HEK293 (cell line): ENCODE measurements at regions not wholly inside any gene's neighbourhood (a gene's known extent, or its start where the extent isn't known, plus 50 kb on each side); places are given as distances from the start of the nearest gene placed in this dataset.

ENCODE experiments used
- CTCF ChIA-PET: fragments of 350-600 bp; formaldehyde crosslinking; extraction: SDS; loops from one replicate; lab custom pipeline; 2021; ENCODE audit warnings: antibody characterized with exemption; lab: Yijun Ruan, JAX
- POLR2A ChIA-PET: fragments of 300-600 bp; formaldehyde crosslinking; extraction: SDS; loops from one replicate; lab custom pipeline; 2020; ENCODE audit warnings: antibody characterized with exemption, inconsistent platforms; lab: Yijun Ruan, JAX
- H3K27ac ChIP-seq: fragments of 200-500 bp; sonication (Bioruptor generic); 2 replicates; pipeline ENCODE4 v1.5.1; 2014; ENCODE audit warnings: low read depth, low read length, control low read depth, inconsistent platforms; ENCODE audit errors: extremely low read depth
- H3K36me3 ChIP-seq, 2 experiments: fragments of 200-500 bp in 1 of 2; sonication (Bioruptor generic) in 1 of 2; 1 replicate in 1 of 2; 2 replicates in 1 of 2; pipeline ENCODE4 v1.5.1; 2014 to 2017; ENCODE audit warnings: inconsistent platforms in 2 of 2, low read length in 2 of 2; ENCODE audit not compliant: control insufficient read depth in 2 of 2, insufficient read depth in 1 of 2
- H3K4me1 ChIP-seq: fragments of 200-500 bp; sonication (Bioruptor generic); 2 replicates; pipeline ENCODE4 v1.5.1; 2014; ENCODE audit warnings: mild to moderate bottlenecking, low read length, inconsistent platforms; ENCODE audit not compliant: control insufficient read depth, insufficient read depth
- H3K4me3 ChIP-seq: 2 replicates; pipeline ENCODE4 v1.5.1; 2011; ENCODE audit warnings: low read depth, mild to moderate bottlenecking, control low read depth, low read length, moderate library complexity
- H3K9me3 ChIP-seq: fragments of 200-500 bp; sonication (Bioruptor generic); 2 replicates; pipeline ENCODE4 v1.5.1; 2014; ENCODE audit warnings: low read depth, low read length, inconsistent platforms; ENCODE audit not compliant: control insufficient read depth, insufficient read depth
- HOXD13 ChIP-seq: sonication (generic); formaldehyde crosslinking; IDR thresholded peaks from 2 replicates; pipeline ENCODE4 v1.8.0; 2022; ENCODE audit warnings: missing genetic modification reagents, borderline replicate concordance
- IKZF3 ChIP-seq: fragments of 450-650 bp; IDR thresholded peaks from 2 replicates; pipeline ENCODE4 v1.5.0; 2018; ENCODE audit warnings: missing biosample characterization, mild to moderate bottlenecking, missing genetic modification characterization, moderate library complexity
- KLF10 ChIP-seq: fragments of 450-650 bp; IDR thresholded peaks from 2 replicates; pipeline ENCODE4 v1.5.1; 2018; ENCODE audit warnings: missing biosample characterization, mild to moderate bottlenecking, missing genetic modification characterization
- KLF16 ChIP-seq: fragments of 450-650 bp; formaldehyde crosslinking; IDR thresholded peaks from 2 replicates; pipeline ENCODE4 v1.5.1; 2017; ENCODE audit warnings: missing biosample characterization, missing genetic modification characterization
- SP3 ChIP-seq: fragments of 450-650 bp; formaldehyde crosslinking; IDR thresholded peaks from 2 replicates; pipeline ENCODE4 v1.5.1; 2016; ENCODE audit warnings: missing biosample characterization, missing genetic modification characterization
- YY2 ChIP-seq: fragments of 450-650 bp; formaldehyde crosslinking; IDR thresholded peaks from 2 replicates; pipeline ENCODE4 v1.5.1; 2016; ENCODE audit warnings: missing biosample characterization, missing genetic modification characterization
- ZBTB20 ChIP-seq: fragments of 450-650 bp; formaldehyde crosslinking; IDR thresholded peaks from 2 replicates; pipeline ENCODE4 v1.5.1; 2016; ENCODE audit warnings: missing biosample characterization, missing genetic modification characterization
- ZFHX2 ChIP-seq: fragments of 450-650 bp; formaldehyde crosslinking; conservative IDR thresholded peaks from 2 replicates; pipeline ENCODE4 v1.5.1; 2016; ENCODE audit warnings: missing biosample characterization, missing genetic modification characterization
- ZFP3 ChIP-seq: fragments of 450-650 bp; formaldehyde crosslinking; IDR thresholded peaks from 2 replicates; pipeline ENCODE4 v1.5.1; 2016; ENCODE audit warnings: low read depth, missing biosample characterization, missing genetic modification characterization
- ZNF133 ChIP-seq: fragments of 450-650 bp; formaldehyde crosslinking; IDR thresholded peaks from 2 replicates; pipeline ENCODE4 v1.5.1; 2016; ENCODE audit warnings: missing biosample characterization, missing genetic modification characterization
- ZNF174 ChIP-seq: fragments of 450-650 bp; formaldehyde crosslinking; IDR thresholded peaks from 2 replicates; pipeline ENCODE4 v1.5.0; 2017; ENCODE audit warnings: missing biosample characterization, mild to moderate bottlenecking, missing genetic modification characterization
- ZNF311 ChIP-seq: fragments of 450-650 bp; formaldehyde crosslinking; IDR thresholded peaks from 2 replicates; pipeline ENCODE4 v1.5.1; 2017; ENCODE audit warnings: missing biosample characterization, missing genetic modification characterization, borderline replicate concordance
- ZNF37A ChIP-seq: fragments of 450-650 bp; IDR thresholded peaks from 2 replicates; pipeline ENCODE4 v1.5.1; 2018; ENCODE audit warnings: missing biosample characterization, missing genetic modification characterization
- ZNF423 ChIP-seq: fragments of 450-650 bp; formaldehyde crosslinking; IDR thresholded peaks from 2 replicates; pipeline ENCODE4 v1.5.1; 2016; ENCODE audit warnings: missing biosample characterization, missing genetic modification characterization
- ZNF426 ChIP-seq: fragments of 450-650 bp; formaldehyde crosslinking; IDR thresholded peaks from 2 replicates; pipeline ENCODE4 v1.5.1; 2017; ENCODE audit warnings: missing biosample characterization, missing genetic modification characterization, mild to moderate bottlenecking, inconsistent platforms, moderate library complexity
- ZNF529 ChIP-seq: fragments of 450-650 bp; formaldehyde crosslinking; IDR thresholded peaks from 2 replicates; pipeline ENCODE4 v1.5.1; 2017; ENCODE audit warnings: missing genetic modification characterization, missing biosample characterization; ENCODE audit not compliant: insufficient replicate concordance
- ZNF600 ChIP-seq: fragments of 450-650 bp; formaldehyde crosslinking; IDR thresholded peaks from 2 replicates; pipeline ENCODE4 v1.5.1; 2016; ENCODE audit warnings: missing biosample characterization, missing genetic modification characterization
- ZNF654 ChIP-seq: fragments of 450-650 bp; formaldehyde crosslinking; IDR thresholded peaks from 2 replicates; pipeline ENCODE4 v1.5.1; 2016; ENCODE audit warnings: low read depth, missing biosample characterization, missing genetic modification characterization
- ZNF658 ChIP-seq: fragments of 450-650 bp; formaldehyde crosslinking; IDR thresholded peaks from 2 replicates; pipeline ENCODE4; 2016; ENCODE audit warnings: missing biosample characterization, missing genetic modification characterization
- ZNF670 ChIP-seq: fragments of 450-650 bp; formaldehyde crosslinking; IDR thresholded peaks from 2 replicates; pipeline ENCODE4 v1.5.1; 2016; ENCODE audit warnings: missing biosample characterization, missing genetic modification characterization, low read depth
- ZSCAN30 ChIP-seq: fragments of 450-650 bp; IDR thresholded peaks from 2 replicates; pipeline ENCODE4 v1.5.1; 2018; ENCODE audit warnings: missing biosample characterization, mild to moderate bottlenecking, missing genetic modification characterization, moderate library complexity
- TF ChIP-seq, protein P1 (sequence below): fragments of 450-650 bp; formaldehyde crosslinking; IDR thresholded peaks from 2 replicates; pipeline ENCODE4 v1.5.1; 2016; ENCODE audit warnings: missing biosample characterization, missing genetic modification characterization
- TF ChIP-seq, protein P2 (sequence below): fragments of 450-650 bp; IDR thresholded peaks from 2 replicates; pipeline ENCODE4 v1.5.1; 2018; ENCODE audit warnings: missing biosample characterization, missing genetic modification characterization
- TF ChIP-seq, protein P3 (sequence below): fragments of 450-650 bp; formaldehyde crosslinking; IDR thresholded peaks from 2 replicates; pipeline ENCODE4 v1.5.1; 2017; ENCODE audit warnings: missing biosample characterization, mild to moderate bottlenecking, missing genetic modification characterization, moderate library complexity
- TF ChIP-seq, protein P4 (sequence below): fragments of 450-650 bp; formaldehyde crosslinking; optimal IDR thresholded peaks from 2 replicates; pipeline ENCODE3; 2016; ENCODE audit warnings: missing biosample characterization, mild to moderate bottlenecking, missing genetic modification characterization
- TF ChIP-seq, protein P5 (sequence below): sonication (generic); formaldehyde crosslinking; IDR thresholded peaks from 2 replicates; pipeline ENCODE4 v1.8.1; 2022; ENCODE audit warnings: mild to moderate bottlenecking, moderate library complexity, missing genetic modification reagents

DNA sequence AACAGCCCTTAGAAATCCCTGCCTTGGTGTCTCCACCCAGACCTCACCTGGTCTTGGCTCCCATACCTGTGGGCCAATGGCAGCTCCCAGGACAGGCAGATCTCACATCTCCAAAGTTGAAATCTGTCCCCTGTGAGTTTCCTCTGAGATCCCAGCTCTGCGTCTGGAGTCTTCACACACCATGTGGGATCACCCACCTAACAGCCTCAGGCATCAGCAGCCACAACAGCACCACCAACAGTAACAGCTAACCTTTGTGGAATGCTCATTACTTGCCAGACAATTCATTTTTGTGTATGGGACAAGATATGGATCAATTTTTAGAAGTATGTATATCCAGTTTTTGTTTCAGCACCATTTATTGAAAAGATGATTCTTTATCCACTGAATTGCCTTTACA lies 523.2 kb downstream of the MATN1 start (continued):
- TF ChIP-seq ZNF426 (tag by site-specific recombination) = no peak
- TF ChIP-seq, protein P1, sequence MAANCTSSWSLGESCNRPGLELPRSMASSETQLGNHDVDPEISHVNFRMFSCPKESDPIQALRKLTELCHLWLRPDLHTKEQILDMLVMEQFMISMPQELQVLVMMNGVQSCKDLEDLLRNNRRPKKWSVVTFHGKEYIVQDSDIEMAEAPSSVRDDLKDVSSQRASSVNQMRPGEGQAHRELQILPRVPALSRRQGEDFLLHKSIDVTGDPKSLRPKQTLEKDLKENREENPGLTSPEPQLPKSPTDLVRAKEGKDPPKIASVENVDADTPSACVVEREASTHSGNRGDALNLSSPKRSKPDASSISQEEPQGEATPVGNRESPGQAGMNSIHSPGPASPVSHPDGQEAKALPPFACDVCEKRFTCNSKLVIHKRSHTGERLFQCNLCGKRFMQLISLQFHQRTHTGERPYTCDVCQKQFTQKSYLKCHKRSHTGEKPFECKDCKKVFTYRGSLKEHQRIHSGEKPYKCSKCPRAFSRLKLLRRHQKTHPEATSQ (tag by site-specific recombination) = no peak
- TF ChIP-seq IKZF3 (tag by site-specific recombination) = no peak
- no peak for TF ChIP-seq ZBTB20 (tag by site-specific recombination)
- TF ChIP-seq ZNF37A (tag by site-specific recombination) = no peak
- TF ChIP-seq, protein P2, sequence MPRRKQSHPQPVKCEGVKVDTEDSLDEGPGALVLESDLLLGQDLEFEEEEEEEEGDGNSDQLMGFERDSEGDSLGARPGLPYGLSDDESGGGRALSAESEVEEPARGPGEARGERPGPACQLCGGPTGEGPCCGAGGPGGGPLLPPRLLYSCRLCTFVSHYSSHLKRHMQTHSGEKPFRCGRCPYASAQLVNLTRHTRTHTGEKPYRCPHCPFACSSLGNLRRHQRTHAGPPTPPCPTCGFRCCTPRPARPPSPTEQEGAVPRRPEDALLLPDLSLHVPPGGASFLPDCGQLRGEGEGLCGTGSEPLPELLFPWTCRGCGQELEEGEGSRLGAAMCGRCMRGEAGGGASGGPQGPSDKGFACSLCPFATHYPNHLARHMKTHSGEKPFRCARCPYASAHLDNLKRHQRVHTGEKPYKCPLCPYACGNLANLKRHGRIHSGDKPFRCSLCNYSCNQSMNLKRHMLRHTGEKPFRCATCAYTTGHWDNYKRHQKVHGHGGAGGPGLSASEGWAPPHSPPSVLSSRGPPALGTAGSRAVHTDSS (tag by site-specific recombination) = no peak
- TF ChIP-seq, all 188 proteins: peak for 0

DNA sequence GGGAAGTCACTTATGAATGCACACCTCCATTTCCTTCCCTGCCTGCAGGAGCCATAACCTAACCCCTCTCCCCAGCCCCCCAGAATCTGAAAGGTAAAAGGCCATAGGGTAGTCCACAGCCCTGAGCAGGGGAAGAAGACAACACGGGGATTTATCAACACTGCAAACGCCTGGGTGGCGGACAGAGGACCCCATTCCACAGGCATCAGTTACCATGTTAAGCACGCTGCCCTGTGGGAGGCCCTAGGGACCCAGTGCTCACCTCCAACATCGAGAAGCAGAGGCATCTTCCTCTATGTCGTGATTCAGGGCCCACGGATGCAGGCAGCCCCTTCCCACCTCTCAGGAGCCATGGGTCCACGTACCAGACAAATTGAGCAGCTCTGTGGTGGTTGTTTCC lies 523.8 kb downstream of the MATN1 start:
- POLR2A ChIA-PET = no interaction called here
- Histone ChIP-seq H3K4me3 (no peak overlapping the region), H3K4me1 (no peaks in the 10 kb centered on the region), H3K27ac (no peak overlapping the region), H3K9me3 (no peaks in the 10 kb centered on the region)
- CTCF ChIA-PET = no interaction called here
- TF ChIP-seq ZNF658 (no peak), KLF16 (no peak), YY2 (no peak), ZNF423 (tag by site-specific recombination) (no peak)
- TF ChIP-seq, all 188 proteins: peak for 0
- H3K36me3 ChIP-seq = no peaks in the 10 kb centered on the region

DNA sequence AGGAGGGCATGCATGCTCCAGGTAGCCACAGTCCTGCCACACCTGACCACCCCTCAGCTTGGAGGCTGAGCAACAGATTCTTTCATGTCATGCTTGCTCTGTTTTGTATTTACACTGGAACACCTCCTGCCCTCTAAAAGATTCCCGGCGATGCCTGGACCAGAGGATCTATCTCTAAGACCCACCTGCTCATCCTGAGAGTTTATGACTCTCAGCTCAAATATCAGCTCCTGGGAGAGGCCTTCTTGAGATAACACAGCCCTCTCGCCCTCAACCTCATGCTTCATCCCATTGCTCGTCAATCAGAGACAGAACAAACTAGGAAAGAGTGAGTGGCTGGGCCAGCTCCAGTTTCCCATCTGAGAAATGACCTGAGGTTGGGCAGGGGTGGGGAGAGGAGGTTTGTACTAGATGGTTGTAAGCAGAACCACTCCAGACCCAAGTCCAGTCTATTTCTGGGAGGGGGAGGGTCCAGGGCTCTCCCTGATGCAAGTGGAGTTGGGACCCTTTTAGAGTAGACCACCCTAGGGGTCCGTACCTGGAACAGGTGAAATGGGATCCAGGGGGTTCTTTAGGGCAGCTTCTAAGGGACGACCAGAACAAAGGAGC lies 524.5 kb downstream of the MATN1 start:
- no peaks in the 10 kb centered on the region for H3K4me1 ChIP-seq
- no peak overlapping the region for H3K4me3 ChIP-seq
- no peaks in the 10 kb centered on the region for H3K36me3 ChIP-seq
- ChIA-PET CTCF (no interaction called here), POLR2A (no interaction called here)
- H3K9me3 ChIP-seq = no peaks in the 10 kb centered on the region
- TF ChIP-seq ZNF670 (tag by site-specific recombination) (no peak), HOXD13 (CRISPR knock-in tag) (no peak), ZFP3 (no peak), ZNF529 (no peak), ZFHX2 (tag by site-specific recombination) (no peak), ZNF654 (tag by site-specific recombination) (no peak), ZNF311 (tag by site-specific recombination) (no peak), SP3 (no peak), ZNF658 (no peak), IKZF3 (tag by site-specific recombination) (no peak), KLF10 (no peak), ZNF174 (tag by site-specific recombination) (no peak), ZNF133 (tag by site-specific recombination) (no peak), ZSCAN30 (tag by site-specific recombination) (no peak), ZNF600 (tag by site-specific recombination) (no peak)
- TF ChIP-seq, protein P3, sequence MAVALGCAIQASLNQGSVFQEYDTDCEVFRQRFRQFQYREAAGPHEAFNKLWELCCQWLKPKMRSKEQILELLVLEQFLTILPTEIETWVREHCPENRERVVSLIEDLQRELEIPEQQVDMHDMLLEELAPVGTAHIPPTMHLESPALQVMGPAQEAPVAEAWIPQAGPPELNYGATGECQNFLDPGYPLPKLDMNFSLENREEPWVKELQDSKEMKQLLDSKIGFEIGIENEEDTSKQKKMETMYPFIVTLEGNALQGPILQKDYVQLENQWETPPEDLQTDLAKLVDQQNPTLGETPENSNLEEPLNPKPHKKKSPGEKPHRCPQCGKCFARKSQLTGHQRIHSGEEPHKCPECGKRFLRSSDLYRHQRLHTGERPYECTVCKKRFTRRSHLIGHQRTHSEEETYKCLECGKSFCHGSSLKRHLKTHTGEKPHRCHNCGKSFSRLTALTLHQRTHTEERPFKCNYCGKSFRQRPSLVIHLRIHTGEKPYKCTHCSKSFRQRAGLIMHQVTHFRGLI = no peak
- TF ChIP-seq, protein P4, sequence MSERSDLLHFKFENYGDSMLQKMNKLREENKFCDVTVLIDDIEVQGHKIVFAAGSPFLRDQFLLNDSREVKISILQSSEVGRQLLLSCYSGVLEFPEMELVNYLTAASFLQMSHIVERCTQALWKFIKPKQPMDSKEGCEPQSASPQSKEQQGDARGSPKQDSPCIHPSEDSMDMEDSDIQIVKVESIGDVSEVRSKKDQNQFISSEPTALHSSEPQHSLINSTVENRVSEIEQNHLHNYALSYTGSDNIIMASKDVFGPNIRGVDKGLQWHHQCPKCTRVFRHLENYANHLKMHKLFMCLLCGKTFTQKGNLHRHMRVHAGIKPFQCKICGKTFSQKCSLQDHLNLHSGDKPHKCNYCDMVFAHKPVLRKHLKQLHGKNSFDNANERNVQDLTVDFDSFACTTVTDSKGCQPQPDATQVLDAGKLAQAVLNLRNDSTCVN (tag by site-specific recombination) = no peak
- TF ChIP-seq, protein P5, sequence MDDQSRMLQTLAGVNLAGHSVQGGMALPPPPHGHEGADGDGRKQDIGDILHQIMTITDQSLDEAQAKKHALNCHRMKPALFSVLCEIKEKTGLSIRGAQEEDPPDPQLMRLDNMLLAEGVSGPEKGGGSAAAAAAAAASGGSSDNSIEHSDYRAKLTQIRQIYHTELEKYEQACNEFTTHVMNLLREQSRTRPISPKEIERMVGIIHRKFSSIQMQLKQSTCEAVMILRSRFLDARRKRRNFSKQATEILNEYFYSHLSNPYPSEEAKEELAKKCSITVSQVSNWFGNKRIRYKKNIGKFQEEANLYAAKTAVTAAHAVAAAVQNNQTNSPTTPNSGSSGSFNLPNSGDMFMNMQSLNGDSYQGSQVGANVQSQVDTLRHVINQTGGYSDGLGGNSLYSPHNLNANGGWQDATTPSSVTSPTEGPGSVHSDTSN = no peak
- no peak overlapping the region for H3K27ac ChIP-seq
